Calu3 (cell line): ENCODE measurements at regions not wholly inside any gene's neighbourhood (a gene's known extent, or its start where the extent isn't known, plus 50 kb on each side); places are given as distances from the start of the nearest gene placed in this dataset.

Experiments
- BruUV-seq: library from RNA; stranded (reverse); fragments of 400-500 nt; replicated peaks from 2 replicates; lab custom pipeline; 2021; lab: Mats Ljungman, UMichigan
- CTCF ChIA-PET: fragments of 300-600 bp; sonication (Branson Sonifier 250); formaldehyde crosslinking; loops from one replicate; lab custom pipeline; 2022; ENCODE audit warnings: antibody characterized with exemption; lab: Charles Lee
- DNase-seq: peaks from one replicate; pipeline ENCODE4 v3.0.0; 2022
- H3K27ac Mint-ChIP-seq: one replicate; pipeline ENCODE4 v1.8.0; 2022; ENCODE audit warnings: mixed read lengths; ENCODE audit not compliant: unreplicated experiment
- H3K27me3 Mint-ChIP-seq: one replicate; pipeline ENCODE4 v1.8.0; 2022; ENCODE audit warnings: mixed read lengths; ENCODE audit not compliant: unreplicated experiment
- H3K36me3 Mint-ChIP-seq: one replicate; pipeline ENCODE4 v1.8.0; 2022; ENCODE audit warnings: mild to moderate bottlenecking, moderate library complexity, mixed read lengths; ENCODE audit not compliant: insufficient read depth, unreplicated experiment
- H3K4me1 Mint-ChIP-seq: one replicate; pipeline ENCODE4 v1.8.0; 2022; ENCODE audit warnings: mild to moderate bottlenecking, low read depth, mixed read lengths; ENCODE audit not compliant: unreplicated experiment
- H3K4me3 Mint-ChIP-seq: one replicate; pipeline ENCODE4 v1.8.0; 2022; ENCODE audit warnings: mild to moderate bottlenecking, low read depth, moderate library complexity, mixed read lengths; ENCODE audit not compliant: unreplicated experiment
- H3K9me3 Mint-ChIP-seq: one replicate; pipeline ENCODE4 v1.8.0; 2022; ENCODE audit warnings: low read depth, mixed read lengths; ENCODE audit not compliant: unreplicated experiment
- intact Hi-C: fragments of 100-400 bp; cut with micrococcal nuclease; formaldehyde crosslinking; loops from one replicate; pipeline ENCODE4 v1.10.0; 2022; ENCODE audit not compliant: unreplicated experiment
- TF ChIP-seq, protein P1 (sequence below): fragments of 200-600 bp; IDR thresholded peaks from one replicate; pipeline ENCODE4 v1.8.0; 2022; ENCODE audit warnings: antibody characterized with exemption; ENCODE audit not compliant: unreplicated experiment

DNA sequence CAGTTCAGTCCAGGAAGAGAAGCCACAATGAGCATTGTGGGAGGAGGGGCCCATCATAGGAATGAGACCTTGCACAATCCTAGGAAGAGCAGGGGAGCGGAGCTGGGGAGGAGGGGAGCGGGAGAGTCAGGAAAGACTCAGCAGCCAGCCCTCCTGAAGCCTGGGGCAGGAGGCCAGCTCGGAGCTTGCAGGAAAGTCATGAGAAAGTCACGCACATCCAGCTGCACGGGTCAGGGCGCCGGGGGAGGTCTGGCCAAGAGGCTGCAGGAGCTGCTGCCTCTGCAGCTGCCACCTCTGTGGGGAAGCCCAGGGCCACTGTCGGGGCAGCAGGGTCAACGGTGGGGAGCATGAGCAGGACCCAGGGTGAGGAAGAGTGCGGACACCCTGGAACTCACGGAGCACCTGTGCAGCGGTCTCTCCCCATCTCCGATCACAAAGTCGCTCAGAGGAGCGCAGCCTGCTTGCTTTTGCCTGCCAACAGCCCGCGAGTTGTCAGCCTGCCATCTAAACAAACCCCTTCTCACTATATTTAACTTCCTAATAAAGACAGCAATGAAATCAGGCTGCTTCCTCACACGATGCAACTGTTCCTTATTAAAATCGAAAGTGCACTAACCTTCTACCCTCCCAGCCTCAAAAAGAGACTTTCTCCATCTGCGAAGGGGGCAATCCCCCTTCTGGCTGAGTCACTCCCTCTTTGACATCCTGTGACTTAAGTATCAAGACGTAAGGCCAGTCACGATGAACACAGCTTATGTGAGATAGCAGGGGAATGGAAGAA, 52.9 kb upstream of the RTL6 start:
- TF ChIP-seq, protein P1, sequence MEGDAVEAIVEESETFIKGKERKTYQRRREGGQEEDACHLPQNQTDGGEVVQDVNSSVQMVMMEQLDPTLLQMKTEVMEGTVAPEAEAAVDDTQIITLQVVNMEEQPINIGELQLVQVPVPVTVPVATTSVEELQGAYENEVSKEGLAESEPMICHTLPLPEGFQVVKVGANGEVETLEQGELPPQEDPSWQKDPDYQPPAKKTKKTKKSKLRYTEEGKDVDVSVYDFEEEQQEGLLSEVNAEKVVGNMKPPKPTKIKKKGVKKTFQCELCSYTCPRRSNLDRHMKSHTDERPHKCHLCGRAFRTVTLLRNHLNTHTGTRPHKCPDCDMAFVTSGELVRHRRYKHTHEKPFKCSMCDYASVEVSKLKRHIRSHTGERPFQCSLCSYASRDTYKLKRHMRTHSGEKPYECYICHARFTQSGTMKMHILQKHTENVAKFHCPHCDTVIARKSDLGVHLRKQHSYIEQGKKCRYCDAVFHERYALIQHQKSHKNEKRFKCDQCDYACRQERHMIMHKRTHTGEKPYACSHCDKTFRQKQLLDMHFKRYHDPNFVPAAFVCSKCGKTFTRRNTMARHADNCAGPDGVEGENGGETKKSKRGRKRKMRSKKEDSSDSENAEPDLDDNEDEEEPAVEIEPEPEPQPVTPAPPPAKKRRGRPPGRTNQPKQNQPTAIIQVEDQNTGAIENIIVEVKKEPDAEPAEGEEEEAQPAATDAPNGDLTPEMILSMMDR = no peak
- H3K4me1 Mint-ChIP-seq = no peaks in the 10 kb centered on the region
- H3K4me3 Mint-ChIP-seq = no peak overlapping the region
- intact Hi-C loops = no loop called here
- H3K27ac Mint-ChIP-seq = no peak overlapping the region
- CTCF ChIA-PET = no interaction called here
- no peaks in the 10 kb centered on the region for H3K9me3 Mint-ChIP-seq
- BruUV-seq = no TSS peak
- H3K27me3 Mint-ChIP-seq = peaks cover 74% of the 10 kb centered on the region
- H3K36me3 Mint-ChIP-seq = no peaks in the 10 kb centered on the region
- DNase-seq = no peak

DNA sequence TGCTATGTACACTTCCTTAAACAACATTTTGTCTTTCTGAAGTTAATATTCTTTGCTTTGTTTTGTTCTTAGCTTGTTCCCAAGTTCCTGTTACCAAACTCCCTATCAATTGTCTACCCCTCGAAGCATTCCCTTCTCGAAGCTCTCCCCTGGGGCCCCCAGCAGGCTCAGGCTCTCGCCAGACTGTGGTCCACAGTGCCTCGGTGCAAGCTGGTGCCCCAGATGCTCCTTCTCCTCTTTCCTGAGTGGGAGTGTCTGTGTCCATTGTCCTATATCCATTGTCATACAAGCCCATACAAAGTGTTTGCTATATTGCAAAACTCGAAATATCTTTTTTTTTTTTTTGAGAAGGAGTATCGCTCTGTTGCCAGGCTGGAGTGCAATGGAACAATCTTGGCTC, 51.7 kb upstream of the RTL6 start:
- no peak for DNase-seq
- Mint-ChIP-seq H3K4me3 (no peak overlapping the region), H3K36me3 (no peaks in the 10 kb centered on the region), H3K27ac (no peak overlapping the region), H3K4me1 (no peaks in the 10 kb centered on the region), H3K27me3 (peaks cover 74% of the 10 kb centered on the region), H3K9me3 (no peaks in the 10 kb centered on the region)
- intact Hi-C loops = no loop called here
- CTCF ChIA-PET = interaction anchor here (0.6 to 0.8 kb wide), 2 partner anchors 71 to 341 kb away, joined by 3 read pairs; no protein-coding TSS in a partner anchor
- no TSS peak for BruUV-seq
- TF ChIP-seq, protein P1 = no peak

DNA sequence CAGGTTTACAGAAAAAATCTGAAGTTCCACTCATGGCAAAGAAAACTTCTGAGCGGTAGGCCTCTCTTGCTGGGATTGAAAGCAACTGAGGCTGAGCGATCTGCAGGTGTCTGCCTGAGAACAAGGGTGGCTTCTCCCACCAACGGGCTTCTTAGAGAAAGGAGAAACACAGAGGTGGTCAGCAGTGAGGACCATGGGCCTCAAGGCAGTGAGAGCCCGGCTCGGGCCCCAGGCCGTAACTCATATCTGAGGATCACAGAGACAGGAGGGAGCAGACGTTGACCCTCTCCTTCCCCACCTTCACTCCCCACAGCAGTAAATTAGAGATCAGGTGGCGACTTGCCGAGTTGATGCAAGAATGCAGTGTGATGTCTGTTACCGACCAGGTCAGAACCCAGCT, 50.9 kb upstream of the RTL6 start:
- Mint-ChIP-seq H3K36me3 (no peaks in the 10 kb centered on the region), H3K4me1 (no peaks in the 10 kb centered on the region), H3K4me3 (no peak overlapping the region), H3K9me3 (no peaks in the 10 kb centered on the region), H3K27ac (no peak overlapping the region), H3K27me3 (peaks cover 74% of the 10 kb centered on the region)
- no TSS peak for BruUV-seq
- no peak for DNase-seq
- intact Hi-C loops = no loop called here
- TF ChIP-seq, protein P1 = no peak
- CTCF ChIA-PET = no interaction called here
